ENCODE measurements at regions not wholly inside any gene's neighbourhood (a gene's known extent, or its start where the extent isn't known, plus 50 kb on each side); places are given as distances from the start of the nearest gene placed in this dataset.

- DNase-seq (ENCODE audit: low spot score), result no peak
These were observed 91.4 kb upstream of the ATXN1 start for GRCh38 chr6:16852671-16853070.

DNA sequence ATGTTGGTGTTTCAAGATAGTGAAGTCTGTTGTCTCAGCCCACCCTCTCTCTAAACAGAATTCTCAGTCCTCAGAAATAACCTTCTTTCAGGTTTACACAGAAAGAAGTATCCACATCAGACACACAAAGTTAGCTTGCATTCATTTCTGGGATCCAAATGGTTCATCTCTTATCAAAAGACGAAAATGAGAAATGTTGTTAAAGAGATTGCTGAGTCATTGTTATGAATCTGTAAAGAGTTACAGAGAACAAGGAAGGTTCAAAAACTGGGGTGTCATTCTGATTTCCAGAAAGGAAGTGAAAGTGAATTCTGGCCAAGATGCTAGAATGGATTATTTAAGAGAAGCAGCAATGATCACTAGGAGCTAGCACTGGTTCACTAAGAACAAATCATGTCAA, 90.5 kb upstream of the ATXN1 start:
- no peak for DNase-seq (ENCODE audit: low spot score)

- no peak for DNase-seq (ENCODE audit: low spot score)
These were observed 89.8 kb upstream of the ATXN1 start for GRCh38 chr6:16851044-16851540.

DNA sequence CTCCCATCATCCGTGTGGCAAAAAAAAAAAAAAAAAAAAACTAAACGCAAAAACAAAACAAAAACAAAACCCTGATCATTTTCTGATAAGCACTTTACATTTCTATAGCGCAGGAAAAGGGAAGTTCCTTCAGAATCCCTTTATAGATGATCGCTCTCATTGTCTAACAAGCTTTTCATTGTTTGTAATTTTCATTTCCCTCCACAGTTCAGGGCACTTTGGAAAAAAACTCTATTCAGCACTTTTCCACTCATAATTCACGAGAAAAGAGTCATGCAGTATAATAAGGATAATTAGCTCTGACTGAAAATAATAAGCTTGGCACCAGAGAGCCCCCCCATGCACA, 89.4 kb upstream of the ATXN1 start:
- DNase-seq (ENCODE audit: low spot score), result no peak

- DNase-seq (ENCODE audit: low spot score), result peak; percentile 31
These were observed 88.9 kb upstream of the ATXN1 start for GRCh38 chr6:16849988-16850680.

GRCh38 chr6:16849280-16849987, 88.2 kb upstream of the ATXN1 start:
- DNase-seq (ENCODE audit: low spot score), result peak; percentile 89

- DNase-seq (ENCODE audit: low spot score), result no peak
These were observed 85.1 kb upstream of the ATXN1 start for GRCh38 chr6:16846399-16846778.

DNA sequence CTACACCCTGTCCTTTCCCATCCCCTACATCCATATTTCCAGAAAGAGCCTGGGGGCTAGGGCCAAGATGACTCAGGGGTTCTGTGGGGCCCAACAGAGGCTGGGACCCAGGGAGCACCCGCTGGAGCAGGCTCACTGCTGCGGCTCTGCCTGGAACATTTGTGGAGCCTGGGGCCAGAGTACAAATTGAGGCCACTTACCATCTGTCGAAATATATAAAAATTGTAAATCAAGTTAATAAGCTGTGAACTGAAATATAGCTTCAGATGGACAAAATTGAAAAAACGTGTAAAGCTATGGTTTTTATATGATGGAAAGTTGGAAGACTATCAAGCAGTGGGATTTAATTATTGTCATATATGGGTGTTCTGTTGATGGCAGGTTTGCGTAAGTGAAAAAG, 82.9 kb upstream of the ATXN1 start:
- no peak for DNase-seq (ENCODE audit: low spot score)

GRCh38 chr6:16842676-16843075, 81.4 kb upstream of the ATXN1 start:
- DNase-seq (ENCODE audit: low spot score), result no peak

DNA sequence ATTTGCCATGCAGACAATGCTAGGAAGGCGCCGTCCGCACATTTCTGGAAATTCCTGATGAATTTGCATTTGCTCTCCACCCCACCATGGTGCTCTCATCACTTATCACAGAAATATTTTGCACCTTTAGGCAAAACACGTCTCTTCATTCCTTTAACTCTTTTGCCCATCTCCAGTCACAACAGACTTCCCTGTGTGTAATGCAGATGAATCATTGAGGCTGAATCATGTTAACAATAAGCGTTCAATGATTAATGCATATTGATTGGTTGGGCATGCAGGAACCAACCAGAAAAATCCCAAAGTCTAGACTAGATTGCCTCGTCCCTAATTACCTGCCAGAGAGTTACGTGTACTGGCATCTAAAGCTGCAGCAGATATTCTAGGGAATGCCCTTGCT, 80.0 kb upstream of the ATXN1 start:
- no peak for DNase-seq (ENCODE audit: low spot score)

- no peak for DNase-seq (ENCODE audit: low spot score)
These were observed 79.5 kb upstream of the ATXN1 start for GRCh38 chr6:16840725-16841124.

DNA sequence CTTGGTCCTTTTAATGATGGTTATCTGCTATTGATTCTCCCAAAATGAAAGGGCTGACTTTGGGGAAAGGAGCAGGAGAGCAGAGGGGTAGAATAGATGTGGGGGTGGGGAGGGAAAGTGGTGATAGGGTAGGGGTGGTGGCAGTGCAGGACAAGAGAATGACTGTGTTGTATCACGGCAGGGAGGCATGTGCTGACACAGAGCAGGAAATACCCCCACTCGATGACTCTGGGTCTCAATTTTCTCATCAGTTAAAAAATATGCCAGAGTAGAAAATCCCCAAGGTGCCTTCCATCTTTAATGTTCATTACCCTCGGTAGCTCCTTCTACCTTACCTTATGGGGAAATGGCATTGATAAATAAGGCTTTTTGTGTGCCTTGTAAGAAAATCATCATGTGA, 79.0 kb upstream of the ATXN1 start:
- DNase-seq (ENCODE audit: low spot score), result no peak

- no peak for DNase-seq (ENCODE audit: low spot score)
These were observed 78.4 kb upstream of the ATXN1 start for GRCh38 chr6:16839631-16840179.

- no peak for DNase-seq (ENCODE audit: low spot score)
These were observed 76.1 kb upstream of the ATXN1 start for GRCh38 chr6:16837217-16837972.

DNA sequence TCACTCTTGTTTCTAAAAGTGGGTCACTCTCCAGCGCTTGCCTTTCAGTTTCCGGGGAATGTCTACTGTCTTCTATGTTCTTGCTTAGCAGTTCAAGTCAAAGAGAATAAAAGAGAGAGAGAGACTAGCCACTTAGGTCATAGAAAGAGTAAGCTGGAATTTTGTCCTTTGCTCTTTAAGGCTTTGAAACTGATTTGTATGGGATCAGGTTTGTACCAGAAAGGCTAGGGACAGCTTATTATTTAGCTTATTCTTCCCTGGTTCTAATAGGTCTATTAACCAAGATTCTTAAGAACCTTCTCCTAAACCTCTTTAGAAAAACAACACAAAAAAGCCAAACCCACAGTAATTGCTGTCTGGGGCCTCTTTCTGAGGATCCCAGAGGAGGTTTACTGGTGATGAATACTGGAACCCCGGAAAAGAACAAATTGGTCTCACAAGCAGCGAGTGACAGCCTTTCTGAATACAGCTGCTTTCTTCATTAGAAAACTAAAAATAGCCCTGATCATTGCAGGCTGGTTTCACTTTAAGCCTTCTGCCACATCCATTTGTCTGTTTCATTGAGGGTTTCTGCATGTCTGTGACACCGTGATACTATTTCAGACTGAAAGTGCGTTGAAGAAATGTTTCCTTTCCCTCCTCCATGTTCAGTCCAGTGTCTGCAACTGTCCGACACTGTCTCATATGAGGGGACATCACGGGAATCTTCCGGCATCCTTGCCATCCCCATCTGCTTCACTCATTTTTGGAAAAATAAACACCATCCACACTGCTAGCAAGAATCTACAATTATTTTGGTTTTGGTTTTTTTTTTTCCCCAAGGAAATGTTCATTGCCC, 75.1 kb upstream of the ATXN1 start:
- no peak for DNase-seq (ENCODE audit: low spot score)

GRCh38 chr6:16834242-16834641, 73.0 kb upstream of the ATXN1 start:
- DNase-seq (ENCODE audit: low spot score), result no peak

- no peak for DNase-seq (ENCODE audit: low spot score)
These were observed 71.5 kb upstream of the ATXN1 start for GRCh38 chr6:16832721-16833120.

GRCh38 chr6:16832043-16832567, 70.8 kb upstream of the ATXN1 start:
- DNase-seq (ENCODE audit: low spot score), result no peak

DNA sequence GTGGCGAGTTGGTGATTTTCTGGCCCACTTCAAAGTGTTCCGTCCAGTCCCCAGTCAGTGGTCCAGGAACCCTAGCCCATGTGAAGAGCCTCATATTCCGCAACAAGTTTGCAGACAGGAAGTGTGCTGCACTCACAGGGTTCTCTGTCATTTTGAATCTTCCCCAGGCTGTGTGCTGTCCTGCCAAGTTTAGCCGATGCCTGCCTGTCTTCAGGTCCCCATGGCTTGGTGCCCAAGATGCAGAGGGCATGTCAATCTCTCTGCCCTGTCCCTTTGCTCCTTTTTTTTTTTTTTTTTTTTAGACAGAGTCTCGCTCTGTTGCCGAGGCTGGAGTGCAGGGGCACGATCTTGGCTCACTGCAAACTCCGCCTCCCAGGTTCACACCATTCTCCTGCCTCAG, 69.9 kb upstream of the ATXN1 start:
- no peak for DNase-seq (ENCODE audit: low spot score)

GRCh38 chr6:16828058-16828457, 66.8 kb upstream of the ATXN1 start:
- DNase-seq (ENCODE audit: low spot score), result no peak

GRCh38 chr6:16827627-16828026, 66.4 kb upstream of the ATXN1 start:
- no peak for DNase-seq (ENCODE audit: low spot score)
